Nephron progenitor cell (in vitro differentiated cells): ENCODE measurements at regions not wholly inside any gene's neighbourhood (a gene's known extent, or its start where the extent isn't known, plus 50 kb on each side); places are given as distances from the start of the nearest gene placed in this dataset.
"Not testable (repeated sequence)": the region's sequence is repeated elsewhere in the genome, so short reads cannot be mapped to it uniquely, and the experiment has no call there.

Source experiments
- DNase-seq: peaks from one replicate; pipeline ENCODE4 v3.0.0; 2021
- H3K27ac Mint-ChIP-seq: 2 replicates; pipeline ENCODE4 v1.8.0; 2021; ENCODE audit warnings: mild to moderate bottlenecking, moderate library complexity, mixed read lengths
- H3K27me3 Mint-ChIP-seq: 2 replicates; pipeline ENCODE4 v1.8.0; 2021; ENCODE audit warnings: mild to moderate bottlenecking, low read depth, mixed read lengths; ENCODE audit not compliant: poor library complexity
- H3K36me3 Mint-ChIP-seq: 2 replicates; pipeline ENCODE4 v1.8.0; 2021; ENCODE audit warnings: low read depth, mixed read lengths
- H3K4me1 Mint-ChIP-seq: 2 replicates; pipeline ENCODE4 v1.8.0; 2021; ENCODE audit warnings: mixed read lengths
- H3K4me3 Mint-ChIP-seq: 2 replicates; pipeline ENCODE4 v1.8.0; 2021; ENCODE audit warnings: mild to moderate bottlenecking, moderate library complexity, mixed read lengths
- H3K9me3 Mint-ChIP-seq: 2 replicates; pipeline ENCODE4 v1.8.0; 2021; ENCODE audit warnings: mild to moderate bottlenecking, moderate library complexity, mixed read lengths
- CTCF ChIP-seq: fragments of 200-600 bp; sonication (generic); IDR thresholded peaks from 2 replicates; pipeline ENCODE4 v1.5.0; 2021; ENCODE audit warnings: antibody characterized with exemption

GRCh38 chr4:79682161-79682560, 274.1 kb upstream of the GK2 start:
- TF ChIP-seq CTCF = no peak
- Mint-ChIP-seq H3K36me3 (no peaks in the 10 kb centered on the region), H3K4me1 (no peaks in the 10 kb centered on the region), H3K27me3 (peaks cover 6% of the 10 kb centered on the region), H3K27ac (no peak overlapping the region), H3K4me3 (no peak overlapping the region), H3K9me3 (no peaks in the 10 kb centered on the region)
- DNase-seq = no peak

- no peaks in the 10 kb centered on the region for H3K36me3 Mint-ChIP-seq
- no peak for TF ChIP-seq CTCF
- no peak overlapping the region for H3K4me3 Mint-ChIP-seq
- peaks cover 6% of the 10 kb centered on the region for H3K27me3 Mint-ChIP-seq
- H3K4me1 Mint-ChIP-seq = no peaks in the 10 kb centered on the region
- H3K27ac Mint-ChIP-seq = no peak overlapping the region
- DNase-seq = no peak
- no peaks in the 10 kb centered on the region for H3K9me3 Mint-ChIP-seq
These were observed 271.8 kb upstream of the GK2 start for GRCh38 chr4:79679859-79680258.

- H3K36me3 Mint-ChIP-seq = no peaks in the 10 kb centered on the region
- H3K4me1 Mint-ChIP-seq = no peaks in the 10 kb centered on the region
- H3K9me3 Mint-ChIP-seq = peaks cover 4% of the 10 kb centered on the region
- TF ChIP-seq CTCF = no peak
- H3K4me3 Mint-ChIP-seq = no peak overlapping the region
- no peak overlapping the region for H3K27ac Mint-ChIP-seq
- no peak for DNase-seq
- H3K27me3 Mint-ChIP-seq = peaks cover 6% of the 10 kb centered on the region
These were observed 270.6 kb upstream of the GK2 start for GRCh38 chr4:79678472-79679202.

DNA sequence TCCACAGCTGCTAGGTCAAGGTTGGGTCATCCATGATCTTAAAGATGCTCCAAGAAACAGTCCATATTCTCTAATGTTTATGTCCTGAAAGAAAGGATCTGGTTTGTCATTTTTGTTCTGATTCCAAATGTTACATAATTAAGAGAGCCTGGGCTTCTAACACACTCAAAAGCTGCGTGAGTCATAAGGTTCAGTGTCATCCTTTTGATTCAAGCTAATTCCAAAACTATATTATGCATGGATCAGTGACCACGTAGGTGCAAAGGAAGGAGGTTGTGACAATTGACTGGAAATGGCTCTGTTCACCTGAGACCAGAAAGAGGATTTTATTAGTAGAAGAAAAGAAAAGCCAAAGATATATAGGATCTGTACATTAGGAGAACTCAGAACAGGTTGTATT, 268.7 kb upstream of the GK2 start:
- Mint-ChIP-seq H3K4me3 (no peak overlapping the region), H3K9me3 (peaks cover 18% of the 10 kb centered on the region), H3K36me3 (no peaks in the 10 kb centered on the region), H3K4me1 (no peaks in the 10 kb centered on the region), H3K27me3 (peaks cover 6% of the 10 kb centered on the region), H3K27ac (no peak overlapping the region)
- no peak for DNase-seq
- TF ChIP-seq CTCF = no peak

DNA sequence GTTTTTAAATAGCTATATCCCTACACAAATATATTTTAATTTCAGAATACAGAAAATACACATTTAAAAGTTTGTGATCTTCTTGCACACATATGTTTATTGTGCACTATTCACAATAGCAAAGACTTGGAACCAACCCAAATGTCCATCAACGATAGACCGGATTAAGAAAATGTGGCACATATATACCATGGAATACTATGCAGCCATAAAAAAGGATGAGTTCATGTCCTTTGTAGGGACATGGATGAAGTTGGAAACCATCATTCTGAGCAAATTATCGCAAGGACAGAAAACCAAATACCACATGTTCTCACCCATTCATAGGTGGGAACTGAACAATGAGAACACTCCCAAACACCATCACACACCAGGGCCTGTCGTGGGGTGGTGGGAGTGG, 266.9 kb upstream of the GK2 start:
- H3K27ac Mint-ChIP-seq, H3K4me3 Mint-ChIP-seq, H3K4me1 Mint-ChIP-seq, DNase-seq, H3K27me3 Mint-ChIP-seq, H3K36me3 Mint-ChIP-seq: not testable (repeated sequence)
- H3K9me3 Mint-ChIP-seq = peaks cover 28% of the 10 kb centered on the region

GRCh38 chr4:79673898-79674297, 265.9 kb upstream of the GK2 start:
- Mint-ChIP-seq H3K36me3 (peaks cover 4% of the 10 kb centered on the region), H3K4me3 (no peak overlapping the region), H3K27ac (no peak overlapping the region), H3K9me3 (peaks cover 39% of the 10 kb centered on the region), H3K27me3 (peaks cover 6% of the 10 kb centered on the region), H3K4me1 (no peaks in the 10 kb centered on the region)
- TF ChIP-seq CTCF = no peak
- DNase-seq = no peak
